Dermis microvascular lymphatic vessel endothelial cell (primary cell): ENCODE measurements at regions not wholly inside any gene's neighbourhood (a gene's known extent, or its start where the extent isn't known, plus 50 kb on each side); places are given as distances from the start of the nearest gene placed in this dataset.
"Not testable (repeated sequence)": the region's sequence is repeated elsewhere in the genome, so short reads cannot be mapped to it uniquely, and the experiment has no call there.

ENCODE experiments used
- DNase-seq, 2 donors: peaks; one replicate each; pipeline versions ENCODE4 v3.0.0 to v3.0.0-alpha.2; 2010; ENCODE audit warnings: low read depth in 2 of 2

DNA sequence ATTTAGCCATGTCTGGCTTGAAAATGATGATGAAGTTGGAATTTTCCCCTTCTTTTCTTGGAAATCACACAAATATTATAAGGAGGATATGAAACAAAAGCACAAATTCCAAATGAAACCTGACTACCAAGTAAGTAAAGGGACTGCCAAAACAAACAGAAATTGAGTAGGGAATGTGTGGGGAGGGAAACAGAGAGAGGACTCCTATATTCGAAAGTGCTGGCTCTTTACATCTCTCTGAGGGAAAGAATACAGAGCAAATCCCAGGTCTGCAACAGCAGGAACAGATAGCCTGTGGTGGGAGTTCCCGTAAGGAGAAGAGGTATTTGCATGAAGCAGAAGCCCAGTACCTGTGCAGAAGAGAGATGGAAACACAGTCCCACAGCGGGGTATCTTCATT, 583.7 kb downstream of the EPM2A start:
- no peak for DNase-seq

DNA sequence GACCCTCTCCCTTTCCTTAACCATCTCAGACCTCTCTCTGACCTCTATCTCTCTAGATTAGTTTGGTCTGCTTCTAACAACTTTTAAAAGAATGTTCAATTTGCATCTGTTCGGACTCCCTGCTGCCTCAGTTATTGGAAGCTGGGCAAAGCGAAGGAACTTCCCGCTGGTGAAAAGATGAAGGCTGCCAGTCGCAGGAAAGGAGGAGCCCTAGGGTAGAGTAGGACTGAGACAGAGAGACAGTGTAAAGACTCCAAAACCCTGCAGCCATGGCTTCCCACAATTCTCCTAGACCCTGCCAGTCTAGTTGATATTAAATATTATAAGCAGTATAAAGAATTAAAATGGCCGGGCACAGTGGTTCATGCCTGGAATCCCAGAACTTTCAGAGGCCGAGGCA, 581.8 kb downstream of the EPM2A start:
- no peak for DNase-seq

DNA sequence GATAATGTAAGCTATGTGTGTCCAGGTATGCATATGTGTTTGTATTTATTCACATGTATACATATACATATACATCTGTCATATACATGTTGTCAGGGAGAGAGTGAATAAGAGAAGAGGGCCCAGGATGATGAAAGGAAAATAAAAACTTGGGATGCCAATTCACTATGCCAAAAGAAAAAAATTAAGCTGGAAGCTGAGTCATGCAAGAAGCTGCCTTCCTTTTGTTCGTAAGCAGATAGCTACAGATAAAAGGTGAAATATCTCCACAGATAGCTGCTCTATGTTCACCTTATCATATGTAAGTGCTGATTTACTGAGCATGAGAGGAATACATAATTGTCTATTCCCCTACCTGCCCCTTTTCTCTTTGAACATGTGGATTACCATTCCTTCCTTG, 579.9 kb downstream of the EPM2A start:
- no peak for DNase-seq

DNA sequence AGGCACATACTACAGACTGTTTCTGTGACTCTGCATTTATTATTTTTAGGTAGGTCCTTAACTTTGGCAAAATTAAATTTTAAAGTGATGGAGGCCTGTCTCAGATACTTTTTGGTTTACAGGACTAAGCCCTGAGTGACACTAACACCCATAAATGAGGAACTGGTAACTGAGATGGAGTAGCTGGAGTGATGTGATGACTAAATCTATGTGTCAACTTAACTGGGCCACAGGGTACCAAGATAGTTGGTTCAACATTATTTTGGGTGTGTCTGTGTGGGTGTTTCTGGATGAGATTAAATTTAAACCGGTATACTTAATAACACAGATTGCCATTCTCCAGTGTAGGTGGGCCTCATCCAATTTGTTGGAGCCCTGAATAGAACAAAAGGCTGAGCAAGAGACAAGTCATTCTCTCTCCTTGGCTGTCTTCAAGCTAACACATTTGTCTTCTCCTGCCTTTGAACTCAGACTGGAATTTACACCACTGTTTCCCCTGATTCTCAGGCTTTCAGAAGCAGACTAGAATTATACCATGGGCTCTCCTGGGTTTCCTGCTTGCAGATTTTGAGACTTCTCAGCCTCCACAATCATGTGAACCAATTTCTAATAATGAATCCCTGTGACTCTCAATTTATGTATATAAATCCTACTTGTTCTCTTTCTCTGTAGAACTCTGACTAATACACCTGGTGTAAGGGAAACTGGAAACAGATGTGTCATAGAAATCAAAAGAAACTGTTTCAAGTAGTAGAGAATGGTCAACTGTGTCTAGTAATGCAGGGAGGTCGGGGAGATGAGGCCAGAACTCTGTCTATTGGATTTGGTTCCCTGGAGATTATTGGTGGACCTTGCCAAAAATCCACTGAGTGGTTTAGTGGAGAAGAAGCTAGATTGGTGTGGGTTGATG, 579.2 kb downstream of the EPM2A start:
- no peak for DNase-seq

DNA sequence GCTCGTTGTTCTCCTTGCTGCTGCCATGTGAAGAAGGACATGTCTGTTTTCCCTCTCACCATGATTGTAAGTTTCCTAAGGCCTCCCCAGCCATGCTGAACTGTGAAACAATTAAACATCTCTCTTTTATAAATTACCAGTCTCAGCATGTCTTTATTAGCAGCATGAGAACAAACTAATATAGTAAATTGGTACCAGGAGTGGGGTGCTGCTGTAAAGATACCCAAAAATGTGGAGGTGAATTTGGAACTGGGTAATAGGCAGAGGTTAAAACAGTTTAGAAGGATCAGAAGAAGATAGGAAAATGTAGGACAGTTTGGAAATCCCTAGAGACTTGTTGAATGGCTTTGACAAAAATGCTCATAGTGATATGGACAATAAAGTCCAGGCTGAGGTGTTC, 576.7 kb downstream of the EPM2A start:
- DNase-seq: not testable (repeated sequence)

DNA sequence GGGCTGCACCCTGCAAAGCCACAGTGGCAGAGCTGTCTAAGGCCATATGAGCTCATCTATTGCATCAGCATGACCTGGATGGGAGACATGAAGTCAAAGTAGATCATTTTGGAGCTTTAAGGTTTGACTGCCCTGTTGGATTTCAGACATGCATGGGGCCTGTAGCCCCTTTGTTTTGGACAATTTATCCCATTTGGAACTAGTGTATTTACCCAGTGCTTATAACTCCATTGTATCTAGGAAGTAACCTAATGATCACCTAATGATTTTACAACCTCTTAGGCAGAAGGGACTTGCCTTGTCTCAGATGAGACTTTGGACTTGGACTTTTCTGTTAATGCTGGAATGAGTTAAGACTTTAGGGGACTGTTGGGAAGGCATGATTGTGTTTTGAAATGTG, 575.4 kb downstream of the EPM2A start:
- DNase-seq: no peak

DNA sequence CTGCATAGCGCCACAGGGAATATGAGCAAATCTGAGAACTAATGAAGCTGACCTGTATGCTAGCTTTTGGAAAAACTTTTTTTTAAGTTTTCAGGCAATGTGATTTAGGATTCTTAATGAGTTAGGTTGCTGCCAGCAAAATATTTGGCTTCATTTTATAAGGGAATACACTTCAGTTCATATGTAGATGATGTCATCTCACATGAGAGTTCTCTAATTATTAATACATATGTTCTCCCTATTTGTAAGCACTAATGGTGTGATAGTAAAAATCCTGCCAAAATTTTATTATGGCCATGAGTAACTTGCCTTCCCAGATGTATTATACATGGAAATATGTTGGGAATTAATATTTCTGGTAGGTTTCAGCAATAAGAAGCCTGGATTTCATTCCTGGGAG, 573.8 kb downstream of the EPM2A start:
- DNase-seq: no peak

DNA sequence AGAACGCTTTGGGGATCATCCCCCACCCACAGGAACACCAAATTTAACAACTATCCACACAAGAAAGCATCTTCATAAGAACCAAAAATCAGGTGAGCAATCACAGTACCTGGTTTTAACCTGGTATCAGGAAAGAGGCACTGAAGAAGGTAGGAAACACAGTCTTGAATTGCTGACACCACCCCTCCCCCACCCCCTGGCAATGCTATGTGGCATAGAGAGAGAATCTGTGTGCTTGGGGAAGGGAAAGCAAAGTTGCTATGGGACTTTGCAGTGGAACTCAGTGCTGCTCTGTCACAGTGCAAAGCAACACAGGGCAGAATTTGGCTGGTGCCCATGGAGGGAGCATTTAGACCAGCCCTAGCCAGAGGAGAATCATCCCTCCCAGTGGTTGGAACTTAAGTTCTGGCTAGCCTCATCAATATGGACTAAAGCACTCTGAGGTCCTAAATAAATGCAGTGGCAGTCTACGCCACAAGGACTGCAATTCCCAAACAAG, 565.5 kb downstream of the EPM2A start:
- no peak for DNase-seq

DNA sequence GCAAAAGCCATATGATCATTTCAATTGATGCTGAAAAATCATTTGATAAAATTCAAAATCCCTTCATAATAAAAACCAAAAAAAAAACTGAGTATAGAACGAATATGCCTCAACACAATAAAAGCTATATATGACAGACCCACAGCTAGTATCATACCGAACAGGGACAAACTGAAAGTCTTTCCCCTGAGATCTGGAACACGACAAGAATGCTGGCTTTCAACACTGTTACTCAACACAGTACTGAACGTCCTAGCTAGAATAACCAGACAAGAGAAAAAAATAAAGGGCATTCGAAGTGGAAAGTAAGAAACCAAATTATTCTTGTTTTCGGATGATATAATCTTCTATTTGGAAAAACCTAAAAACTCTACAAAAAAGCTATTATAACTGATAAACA, 559.9 kb downstream of the EPM2A start:
- DNase-seq: no peak

DNA sequence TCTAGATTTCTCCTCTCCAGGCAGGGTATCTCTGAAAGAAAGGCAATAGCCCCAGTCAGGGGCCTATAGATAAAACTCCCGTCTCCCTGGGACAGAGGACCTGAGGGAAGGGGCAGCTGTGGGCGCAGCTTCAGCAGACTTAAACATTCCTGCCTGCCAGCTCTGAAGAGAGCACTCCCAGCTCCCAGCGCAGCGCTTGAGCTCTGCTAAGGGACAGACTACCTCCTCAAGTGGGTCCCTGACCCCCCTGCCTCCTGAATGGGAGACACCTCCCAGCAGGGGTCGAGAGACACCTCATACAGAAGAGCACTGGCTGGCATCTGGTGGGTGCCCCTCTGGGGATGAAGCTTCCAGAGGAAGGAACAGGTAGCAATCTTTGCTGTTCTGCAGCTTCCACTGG, 556.9 kb downstream of the EPM2A start:
- DNase-seq: no peak

DNA sequence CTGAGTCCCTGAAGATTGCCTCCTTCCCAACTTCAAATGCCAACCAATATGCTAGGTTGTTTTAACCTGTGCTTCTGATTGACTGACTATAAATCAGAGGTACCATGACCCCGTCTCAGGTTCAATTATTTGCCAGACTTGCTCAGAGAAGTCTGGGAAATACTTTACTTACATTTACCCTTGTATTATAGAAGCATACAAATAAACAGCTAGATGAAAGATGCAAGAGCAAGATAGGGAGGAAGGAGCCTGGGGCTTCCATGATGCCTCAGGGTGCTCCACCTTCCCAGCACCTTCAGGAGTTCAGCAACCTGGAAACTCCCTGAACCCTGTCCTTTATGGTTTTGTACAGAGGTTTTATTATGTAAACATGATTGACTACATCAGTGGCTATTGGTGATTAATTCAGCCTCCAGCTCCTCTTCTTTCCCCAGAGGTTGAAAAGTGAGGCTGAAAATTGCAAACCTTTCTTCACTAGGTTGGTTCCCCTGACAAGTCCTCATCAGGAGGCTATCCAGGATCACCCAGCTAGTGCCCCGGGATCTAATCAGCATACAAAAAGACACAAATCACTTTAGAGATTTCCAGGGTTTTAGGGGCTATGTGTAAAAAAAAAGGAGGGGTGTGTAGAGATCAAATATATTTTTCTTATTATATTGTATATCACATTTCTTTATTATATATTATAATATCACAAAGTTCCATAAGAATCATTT, 547.7 kb downstream of the EPM2A start:
- no peak for DNase-seq

DNA sequence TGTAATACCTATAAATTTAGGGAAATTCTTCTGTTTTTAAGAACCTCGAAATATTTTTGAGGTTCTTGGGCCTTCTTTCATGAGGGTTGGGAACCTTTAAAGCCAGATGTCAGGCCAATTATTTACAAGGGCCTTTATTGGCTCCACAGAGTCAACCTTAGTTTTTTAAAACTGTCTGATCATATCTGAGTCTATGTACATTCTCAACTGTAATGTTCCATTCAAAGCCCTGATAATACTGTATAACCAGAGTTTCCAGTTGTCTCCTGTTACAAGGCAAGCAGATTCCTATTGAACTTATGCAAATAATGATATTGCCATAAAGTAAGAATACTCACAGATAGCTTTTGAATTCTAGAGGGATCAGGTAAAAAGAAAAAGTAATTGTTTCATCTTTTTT, 545.5 kb downstream of the EPM2A start:
- DNase-seq: no peak

DNA sequence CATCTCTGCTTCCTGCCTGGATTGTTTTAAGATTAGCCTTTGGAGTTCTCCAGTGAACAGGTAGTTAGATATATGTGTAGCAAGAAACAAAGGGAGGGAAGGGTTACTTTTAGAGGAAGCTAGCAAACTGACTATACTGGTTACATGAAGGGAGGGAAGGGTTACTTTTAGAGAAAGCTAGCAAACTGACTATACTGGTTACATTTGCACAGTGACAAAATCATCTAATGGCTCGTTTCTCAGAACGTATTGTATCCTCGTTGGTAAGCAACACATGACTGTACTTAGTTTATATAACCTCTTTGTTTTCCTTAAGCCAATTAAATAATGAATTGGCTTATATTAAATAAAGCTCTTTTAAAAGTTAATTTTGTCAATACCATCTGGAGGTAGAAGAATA, 540.9 kb downstream of the EPM2A start:
- no peak for DNase-seq

DNA sequence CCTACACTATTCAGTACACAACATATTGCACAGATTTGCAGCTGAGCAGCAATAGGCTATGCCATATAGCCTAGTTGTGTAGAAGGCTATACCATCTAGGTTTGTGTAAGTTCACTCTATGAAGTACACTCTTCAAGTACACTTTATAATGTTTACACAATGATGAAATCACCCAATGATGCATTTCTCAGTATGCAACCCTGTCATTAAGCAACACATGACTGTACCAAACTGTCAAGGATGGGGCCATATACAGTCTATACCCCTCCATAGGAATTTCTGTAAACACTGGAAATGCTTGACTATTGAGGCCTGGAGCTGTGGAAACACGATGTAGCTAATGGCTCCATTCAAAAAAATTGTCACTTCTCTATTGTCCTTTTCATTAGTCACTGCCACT, 535.4 kb downstream of the EPM2A start:
- no peak for DNase-seq

DNA sequence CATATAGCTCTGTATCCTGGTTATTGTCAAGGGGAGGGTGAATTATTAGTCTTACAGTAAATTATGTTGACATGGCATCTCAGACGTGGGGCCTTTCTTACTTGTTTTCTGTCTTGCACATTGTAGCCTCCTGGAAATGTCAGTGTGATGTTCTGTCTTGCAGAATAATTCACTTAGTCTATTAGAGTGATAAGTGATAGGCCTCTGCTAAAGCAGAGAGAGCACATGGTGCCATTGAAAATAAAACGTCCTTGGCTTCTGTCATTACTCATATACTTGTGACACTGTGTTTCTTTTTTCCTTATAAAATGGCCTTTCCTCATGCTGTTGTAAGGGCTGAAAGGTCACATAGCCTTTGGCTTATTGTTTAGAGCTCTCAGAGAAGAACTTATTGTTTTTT, 531.0 kb downstream of the EPM2A start:
- no peak for DNase-seq

DNA sequence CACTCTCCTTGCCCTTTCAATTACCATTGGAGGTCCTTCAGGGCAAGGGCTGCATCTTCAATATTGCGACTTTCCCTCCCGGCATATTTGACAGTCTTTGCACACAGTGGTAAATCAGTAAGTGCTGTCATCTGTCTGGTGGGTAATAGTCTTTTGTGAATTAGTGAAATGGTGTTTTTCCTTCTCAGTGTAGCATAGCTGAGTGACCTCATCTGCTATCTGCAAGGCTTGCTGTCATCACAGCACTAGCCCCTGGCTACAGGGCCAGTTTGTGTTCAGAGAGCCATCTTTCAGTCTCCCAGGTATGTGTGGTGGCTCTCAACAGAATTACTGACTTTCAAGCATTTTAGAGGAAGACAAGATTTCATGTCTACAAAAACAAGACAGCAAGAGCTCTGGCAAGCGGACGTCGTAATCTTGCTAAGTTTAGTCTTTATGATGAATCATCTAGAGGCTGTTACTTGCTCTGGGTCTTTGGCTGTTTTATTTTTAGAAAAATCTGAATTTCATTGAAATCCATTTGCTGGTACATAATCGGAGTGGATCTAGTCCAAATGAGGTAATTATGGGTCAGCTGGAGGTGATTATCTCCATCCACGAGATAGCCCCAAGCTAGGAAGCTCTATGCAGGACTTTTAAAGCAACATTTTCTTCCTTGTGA, 528.9 kb downstream of the EPM2A start:
- no peak for DNase-seq

DNA sequence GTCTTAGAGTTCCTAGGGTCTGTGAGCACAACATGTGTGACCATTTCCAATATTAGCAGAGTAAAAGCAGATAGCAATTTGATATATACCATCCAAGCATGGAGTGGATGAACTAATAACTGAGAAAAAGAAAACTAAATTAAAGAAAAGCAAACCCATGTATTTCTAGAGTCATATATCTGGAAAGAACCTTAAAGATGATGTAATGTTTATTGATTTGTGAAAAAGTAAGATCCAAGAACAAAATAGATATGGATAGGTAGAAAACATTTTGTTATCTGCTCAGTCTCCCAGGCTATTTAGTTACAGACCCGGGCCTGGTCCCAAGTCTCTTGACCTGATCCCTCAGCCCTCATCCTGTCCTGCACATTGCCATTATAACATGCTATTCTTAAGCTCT, 526.8 kb downstream of the EPM2A start:
- no peak for DNase-seq

DNA sequence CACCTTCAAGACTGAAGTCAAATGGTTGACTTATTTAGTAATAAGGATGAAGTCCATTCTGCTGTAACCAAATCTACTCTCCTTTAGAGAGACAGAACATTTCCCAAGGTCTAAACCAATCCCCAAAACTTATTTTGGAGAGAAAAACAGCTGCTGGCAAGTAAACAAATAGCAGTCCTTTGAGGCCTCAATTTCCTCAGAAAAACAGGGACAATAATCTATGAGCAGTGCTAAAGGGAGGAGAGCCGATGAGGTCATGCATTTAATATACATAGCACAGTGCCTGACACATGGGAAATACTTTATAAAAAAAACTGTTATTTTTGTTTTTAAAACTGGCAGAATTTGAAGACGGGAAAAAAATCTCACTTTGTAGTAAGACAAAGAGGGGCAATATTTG, 526.0 kb downstream of the EPM2A start:
- no peak for DNase-seq

DNA sequence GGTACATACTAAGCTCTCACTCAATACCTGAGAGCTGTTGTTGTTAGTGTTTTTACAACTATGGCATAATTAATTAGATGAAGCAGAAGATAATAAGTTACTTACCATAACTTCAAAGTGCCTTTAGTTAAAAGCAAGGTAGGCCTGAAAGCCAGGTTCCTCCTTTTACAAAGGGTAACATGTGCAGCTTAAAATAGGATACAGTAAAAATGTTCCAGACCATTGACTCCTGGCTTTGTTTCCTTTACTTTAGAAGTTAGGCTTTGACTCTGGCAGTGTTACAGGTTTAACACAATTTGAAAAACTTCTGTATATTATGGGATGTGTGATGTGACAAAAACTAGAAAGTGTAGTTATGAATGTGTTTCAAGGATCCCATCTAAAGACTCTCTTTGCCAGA, 522.5 kb downstream of the EPM2A start:
- no peak for DNase-seq

DNA sequence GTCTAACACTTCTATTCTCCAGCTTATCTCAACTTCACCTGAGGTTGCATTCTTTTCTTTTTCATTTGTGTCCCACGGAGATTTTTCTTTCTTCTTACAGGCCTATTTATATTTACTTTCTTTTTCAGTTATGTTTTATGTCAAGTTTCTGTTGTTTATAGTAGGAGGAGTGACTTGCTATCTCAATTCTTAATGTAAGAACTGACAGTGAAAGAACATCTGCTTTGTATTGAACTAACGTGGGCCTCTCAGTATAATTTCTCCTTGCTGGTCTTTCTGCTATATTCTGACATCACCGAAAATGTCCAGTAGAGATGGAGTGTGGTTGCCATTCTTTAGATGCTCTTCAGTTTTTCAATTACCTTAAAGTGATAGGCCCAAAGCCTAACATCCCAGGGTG, 521.7 kb downstream of the EPM2A start:
- no peak for DNase-seq

DNA sequence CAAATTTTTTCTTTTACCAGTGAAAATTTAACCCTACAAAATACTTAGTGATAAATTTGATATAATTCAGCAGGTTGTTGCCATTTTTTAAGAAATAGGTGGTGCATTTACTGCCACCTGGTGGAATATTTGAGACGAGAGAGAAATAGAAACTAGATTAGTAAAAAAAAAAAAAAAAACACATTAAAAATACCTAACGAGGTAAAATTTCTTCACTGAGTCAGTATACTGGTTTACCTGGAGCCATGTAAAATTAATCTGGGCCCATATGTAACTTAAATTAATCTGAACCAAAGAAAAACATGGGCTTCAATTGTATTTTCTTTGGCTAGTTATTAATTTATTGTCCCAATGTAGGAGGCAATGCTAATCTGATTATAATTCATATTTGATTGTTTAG, 520.8 kb downstream of the EPM2A start:
- DNase-seq: peak; percentile 20 to 33

DNA sequence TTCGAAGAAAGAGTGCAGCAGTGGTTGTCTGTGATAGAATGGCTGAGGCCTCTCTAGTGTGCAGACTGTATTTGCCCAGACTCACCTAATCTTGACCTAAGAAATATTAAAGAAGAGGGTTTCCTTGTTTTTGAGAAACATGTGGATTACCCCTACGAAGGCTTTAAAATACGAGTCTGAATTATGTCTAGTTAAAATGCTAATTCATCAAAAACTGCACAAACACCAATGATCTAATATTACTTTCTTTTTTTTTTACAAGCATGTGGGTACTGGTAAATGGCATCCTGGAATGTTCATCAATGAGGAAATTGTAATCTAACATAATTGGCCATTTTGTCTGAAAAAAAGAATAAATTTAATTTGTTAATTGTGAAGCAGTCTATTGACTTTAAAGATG, 510.9 kb downstream of the EPM2A start:
- no peak for DNase-seq
